Renal pelvis (tissue), 1 donor: ENCODE measurements at regions not wholly inside any gene's neighbourhood (a gene's known extent, or its start where the extent isn't known, plus 50 kb on each side); places are given as distances from the start of the nearest gene placed in this dataset.

Experiments
- DNase-seq: peaks from one replicate; pipeline ENCODE4 v3.0.0-alpha.2; 2013

GRCh38 chr6:28736121-28736520 is 187.7 kb downstream of the TRIM27 start:
- no peak for DNase-seq

GRCh38 chr6:28737750-28738395 is 185.9 kb downstream of the TRIM27 start:
- DNase-seq, result no peak

GRCh38 chr6:28738396-28738765 is 185.4 kb downstream of the TRIM27 start:
- DNase-seq, result no peak

GRCh38 chr6:28741363-28741762 is 182.4 kb downstream of the TRIM27 start:
- no peak for DNase-seq

GRCh38 chr6:28742668-28743270 is 181.0 kb downstream of the TRIM27 start:
- DNase-seq, result no peak

GRCh38 chr6:28743271-28743789 is 180.5 kb downstream of the TRIM27 start:
- DNase-seq, result no peak

- no peak for DNase-seq
Observed at GRCh38 chr6:28747083-28747630, 176.6 kb downstream of the TRIM27 start.

GRCh38 chr6:28747631-28748157 is 176.1 kb downstream of the TRIM27 start:
- no peak for DNase-seq

GRCh38 chr6:28748192-28748591 is 175.6 kb downstream of the TRIM27 start:
- no peak for DNase-seq

GRCh38 chr6:28750926-28751458 is 172.8 kb downstream of the TRIM27 start:
- DNase-seq, result no peak

- no peak for DNase-seq
Observed at GRCh38 chr6:28751514-28751913, 172.3 kb downstream of the TRIM27 start.

GRCh38 chr6:28751963-28752350 is 171.8 kb downstream of the TRIM27 start:
- DNase-seq, result no peak

- DNase-seq, result no peak
Observed at GRCh38 chr6:28757429-28758045, 166.2 kb downstream of the TRIM27 start.

- no peak for DNase-seq
Observed at GRCh38 chr6:28758046-28758817, 165.6 kb downstream of the TRIM27 start.

GRCh38 chr6:28758818-28759235 is 165.0 kb downstream of the TRIM27 start:
- DNase-seq, result no peak

- DNase-seq, result no peak
Observed at GRCh38 chr6:28764014-28764723, 159.6 kb downstream of the TRIM27 start.

- no peak for DNase-seq
Observed at GRCh38 chr6:28764761-28765282, 159.0 kb downstream of the TRIM27 start.

- DNase-seq, result no peak
Observed at GRCh38 chr6:28765978-28766351, 157.8 kb downstream of the TRIM27 start.

GRCh38 chr6:28766426-28766825 is 157.4 kb downstream of the TRIM27 start:
- DNase-seq, result no peak

- no peak for DNase-seq
Observed at GRCh38 chr6:28767133-28767532, 156.7 kb downstream of the TRIM27 start.

- no peak for DNase-seq
Observed at GRCh38 chr6:28767691-28768090, 156.1 kb downstream of the TRIM27 start.
